ENCODE measurements at regions not wholly inside any gene's neighbourhood (a gene's known extent, or its start where the extent isn't known, plus 50 kb on each side); places are given as distances from the start of the nearest gene placed in this dataset.
"Not testable (repeated sequence)": the region's sequence is repeated elsewhere in the genome, so short reads cannot be mapped to it uniquely, and the experiment has no call there.

- TF ChIP-seq CTCF (conservative IDR thresholded peaks at IDR 0.05; ENCODE audit: low read depth, low read length), result no peak
- no peaks in the 10 kb centered on the region for H3K4me1 ChIP-seq (ENCODE audit: low read depth, poor library complexity, severe bottlenecking)
- no peak overlapping the region for H3K27ac ChIP-seq
Observed at GRCh38 chr3:27025718-27026117, 343.5 kb downstream of the NEK10 start.

GRCh38 chr3:27031476-27031875 lies 337.7 kb downstream of the NEK10 start:
- Histone ChIP-seq H4K20me1 (ENCODE audit: insufficient read depth) (no peaks in the 10 kb centered on the region), H3K27me3 (ENCODE audit: insufficient read depth, low read depth) (no peaks in the 10 kb centered on the region), H3K36me3 (ENCODE audit: insufficient read depth) (no peaks in the 10 kb centered on the region), H3K79me2 (ENCODE audit: insufficient read depth, low read depth) (no peaks in the 10 kb centered on the region), H3K4me3 (IDR thresholded peaks at IDR 0.05; ENCODE audit: insufficient read depth, low read depth, low read length) (no peak overlapping the region), H3K27ac (no peak overlapping the region), H3K4me1 (ENCODE audit: low read depth, poor library complexity, severe bottlenecking) (no peaks in the 10 kb centered on the region), H3K9ac (no peak overlapping the region), H2AFZ (ENCODE audit: low read depth) (no peak overlapping the region), H3K4me2 (no peak overlapping the region)
- no peak for TF ChIP-seq CTCF (conservative IDR thresholded peaks at IDR 0.05; ENCODE audit: low read depth, low read length)

More at GRCh38 chr3:27025718-27026117, 343.5 kb downstream of the NEK10 start:
- Histone ChIP-seq H2AFZ (ENCODE audit: low read depth) (no peak overlapping the region), H3K4me2 (no peak overlapping the region), H3K79me2 (ENCODE audit: insufficient read depth, low read depth) (no peaks in the 10 kb centered on the region), H3K36me3 (ENCODE audit: insufficient read depth) (no peaks in the 10 kb centered on the region), H3K4me3 (IDR thresholded peaks at IDR 0.05; ENCODE audit: insufficient read depth, low read depth, low read length) (no peak overlapping the region), H3K27me3 (ENCODE audit: insufficient read depth, low read depth) (no peaks in the 10 kb centered on the region), H3K9ac (no peak overlapping the region), H4K20me1 (ENCODE audit: insufficient read depth) (no peaks in the 10 kb centered on the region)

GRCh38 chr3:27034255-27034654 lies 334.9 kb downstream of the NEK10 start:
- no peak overlapping the region for H3K4me2 ChIP-seq
- H3K27ac ChIP-seq, result no peak overlapping the region
- H2AFZ ChIP-seq (ENCODE audit: low read depth), result no peak overlapping the region
- H3K9ac ChIP-seq, result no peak overlapping the region
- H3K36me3 ChIP-seq (ENCODE audit: insufficient read depth), result no peaks in the 10 kb centered on the region
- no peaks in the 10 kb centered on the region for H3K27me3 ChIP-seq (ENCODE audit: insufficient read depth, low read depth)
- no peaks in the 10 kb centered on the region for H4K20me1 ChIP-seq (ENCODE audit: insufficient read depth)
- no peaks in the 10 kb centered on the region for H3K79me2 ChIP-seq (ENCODE audit: insufficient read depth, low read depth)
- H3K4me3 ChIP-seq (IDR thresholded peaks at IDR 0.05; ENCODE audit: insufficient read depth, low read depth, low read length), result no peak overlapping the region
- TF ChIP-seq CTCF (conservative IDR thresholded peaks at IDR 0.05; ENCODE audit: low read depth, low read length), result no peak
- no peaks in the 10 kb centered on the region for H3K4me1 ChIP-seq (ENCODE audit: low read depth, poor library complexity, severe bottlenecking)

GRCh38 chr3:27040674-27041073 lies 328.5 kb downstream of the NEK10 start:
- no peak overlapping the region for H3K4me2 ChIP-seq
- H3K9ac ChIP-seq, result no peak overlapping the region
- no peaks in the 10 kb centered on the region for H4K20me1 ChIP-seq (ENCODE audit: insufficient read depth)
- TF ChIP-seq CTCF (conservative IDR thresholded peaks at IDR 0.05; ENCODE audit: low read depth, low read length), result no peak
- no peaks in the 10 kb centered on the region for H3K36me3 ChIP-seq (ENCODE audit: insufficient read depth)
- no peak overlapping the region for H3K27ac ChIP-seq
- H3K79me2 ChIP-seq (ENCODE audit: insufficient read depth, low read depth), result no peaks in the 10 kb centered on the region
- H3K27me3 ChIP-seq (ENCODE audit: insufficient read depth, low read depth), result no peaks in the 10 kb centered on the region
- H3K4me3 ChIP-seq (IDR thresholded peaks at IDR 0.05; ENCODE audit: insufficient read depth, low read depth, low read length), result no peak overlapping the region
- no peak overlapping the region for H2AFZ ChIP-seq (ENCODE audit: low read depth)
- H3K4me1 ChIP-seq (ENCODE audit: low read depth, poor library complexity, severe bottlenecking), result no peaks in the 10 kb centered on the region

GRCh38 chr3:27042541-27042940 lies 326.6 kb downstream of the NEK10 start:
- H2AFZ ChIP-seq (ENCODE audit: low read depth); H3K79me2 ChIP-seq (ENCODE audit: insufficient read depth, low read depth); H3K27ac ChIP-seq; H3K9ac ChIP-seq; H3K4me3 ChIP-seq (IDR thresholded peaks at IDR 0.05; ENCODE audit: insufficient read depth, low read depth, low read length); H3K27me3 ChIP-seq (ENCODE audit: insufficient read depth, low read depth); H3K4me1 ChIP-seq (ENCODE audit: low read depth, poor library complexity, severe bottlenecking); H3K36me3 ChIP-seq (ENCODE audit: insufficient read depth); H3K4me2 ChIP-seq; H4K20me1 ChIP-seq (ENCODE audit: insufficient read depth): not testable (repeated sequence)

Measured in KMS-11 (cell line).